Activated T-cell treated with anti-CD3 and anti-CD28 coated beads for 4 hours (primary cell): ENCODE measurements at regions not wholly inside any gene's neighbourhood (a gene's known extent, or its start where the extent isn't known, plus 50 kb on each side); places are given as distances from the start of the nearest gene placed in this dataset.
"Not testable (repeated sequence)": the region's sequence is repeated elsewhere in the genome, so short reads cannot be mapped to it uniquely, and the experiment has no call there.

Source experiments
- DNase-seq: peaks from one replicate; pipeline ENCODE4 v3.0.0-alpha.2; 2020

DNA sequence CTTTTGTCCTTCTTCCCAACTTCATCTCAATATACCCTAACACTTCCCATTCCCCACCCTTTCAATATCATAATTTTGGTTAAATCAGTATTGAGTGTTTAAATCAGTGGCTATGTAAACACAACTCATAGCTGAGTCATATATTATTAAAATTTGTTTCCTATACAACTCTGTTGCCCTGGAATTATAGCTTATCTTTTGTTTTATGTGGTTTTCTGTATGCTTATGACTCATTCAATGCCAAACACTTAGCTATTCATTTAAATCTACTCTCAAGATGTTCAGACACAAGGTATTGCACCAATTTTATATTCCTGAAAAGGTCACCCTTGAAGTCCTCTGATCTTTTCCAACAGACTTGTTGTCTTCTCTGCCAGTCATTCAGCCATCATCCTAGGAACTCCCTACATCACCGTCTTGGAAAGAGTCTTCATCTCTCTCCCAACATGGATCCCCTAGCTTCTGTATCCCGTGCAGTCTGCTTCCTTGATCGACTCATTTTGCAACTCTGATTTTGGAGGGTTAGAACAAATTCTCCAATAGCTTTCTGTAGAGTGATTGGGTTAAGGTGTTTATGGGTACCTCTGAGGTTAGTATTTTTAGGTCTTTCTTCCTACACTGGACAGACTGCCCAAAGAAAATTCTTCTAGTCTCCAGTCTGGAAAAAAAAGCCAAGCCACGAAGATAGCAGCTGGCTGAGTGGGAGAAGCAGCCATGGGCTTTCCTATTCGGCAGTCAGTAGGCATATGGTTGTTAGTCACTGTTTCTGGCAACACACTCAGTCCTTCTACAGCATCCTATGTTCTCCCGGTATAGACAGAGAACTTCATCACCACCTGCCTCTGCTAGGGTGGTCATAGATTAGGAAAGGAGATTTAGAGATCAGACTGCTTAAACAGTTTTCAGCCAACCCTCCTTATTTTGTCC is 102.1 kb downstream of the CRPPA start:
- DNase-seq: no peak

DNA sequence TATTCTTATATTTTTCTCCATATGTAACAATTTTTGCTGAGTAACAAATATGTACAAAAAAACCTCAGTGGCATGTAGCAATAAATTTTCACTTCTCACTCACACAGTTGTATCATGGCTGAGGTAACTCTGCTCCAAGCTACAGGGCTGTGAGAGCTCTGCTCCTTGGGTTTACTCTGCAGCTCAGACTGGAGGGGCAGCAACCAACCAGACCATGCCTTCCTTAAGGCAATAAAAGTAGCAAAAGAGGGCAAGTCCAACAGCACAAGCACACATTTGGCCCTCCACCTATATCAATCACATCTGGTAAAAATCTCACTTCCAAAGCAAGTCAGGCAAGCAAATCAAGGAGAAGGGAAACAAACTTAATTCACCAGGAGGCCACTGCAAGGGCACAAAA is 102.9 kb downstream of the CRPPA start:
- DNase-seq: no peak

DNA sequence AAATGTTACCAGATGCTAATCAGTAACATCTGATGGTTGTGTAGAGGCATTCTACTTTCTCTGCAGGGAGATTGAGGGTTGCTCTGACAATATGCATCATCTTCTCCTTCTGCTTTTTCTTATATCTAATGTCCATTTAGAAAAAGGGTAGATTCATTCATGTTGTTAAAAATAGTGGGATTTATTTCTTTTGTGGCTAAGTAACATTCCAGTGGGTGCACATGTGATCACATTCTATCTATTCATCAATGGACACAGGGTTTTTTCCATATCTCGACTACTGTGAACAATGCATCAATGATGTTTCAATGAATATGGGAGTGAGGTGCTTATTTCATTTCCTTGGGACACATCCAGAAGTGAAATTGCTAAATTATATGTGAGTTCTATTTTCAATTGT is 103.9 kb downstream of the CRPPA start:
- DNase-seq: no peak

DNA sequence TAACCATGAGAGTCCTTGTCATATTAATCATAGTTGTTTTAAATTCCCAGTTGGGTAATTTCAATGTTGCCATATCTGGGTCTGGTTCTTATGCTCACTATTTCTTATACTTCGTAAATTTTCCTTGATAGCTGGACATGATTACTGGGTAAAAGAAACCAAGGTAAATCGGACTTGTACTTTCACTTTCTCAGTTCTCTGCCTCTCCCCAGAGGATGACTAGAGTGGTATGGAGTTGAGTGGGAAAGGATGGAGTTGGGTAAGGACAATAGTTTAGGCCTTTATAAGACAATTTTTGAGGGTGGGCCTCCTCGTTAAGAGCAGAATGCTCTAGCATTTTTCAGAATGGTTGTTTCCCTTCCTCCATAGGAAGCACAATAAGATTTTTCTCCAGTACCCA is 106.1 kb downstream of the CRPPA start:
- DNase-seq: no peak

DNA sequence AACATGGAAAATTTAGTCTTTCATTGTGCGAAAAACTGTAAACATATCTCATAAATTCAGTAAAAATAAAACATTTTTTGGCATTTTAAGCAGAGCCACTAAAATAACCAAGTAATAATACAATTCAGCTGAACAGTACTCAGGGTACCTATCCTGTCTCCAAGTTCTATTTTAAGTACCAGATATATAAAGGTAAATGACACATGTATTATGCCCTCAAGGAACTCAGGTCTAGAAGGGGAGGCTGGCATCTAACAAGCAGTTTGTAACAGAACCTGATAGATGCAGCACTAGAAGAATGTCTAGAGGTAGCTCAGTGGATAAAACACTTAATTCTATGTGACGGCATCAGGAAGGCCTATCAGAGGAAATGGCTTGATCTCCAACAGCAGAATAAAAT is 112.2 kb downstream of the CRPPA start:
- DNase-seq: no peak

DNA sequence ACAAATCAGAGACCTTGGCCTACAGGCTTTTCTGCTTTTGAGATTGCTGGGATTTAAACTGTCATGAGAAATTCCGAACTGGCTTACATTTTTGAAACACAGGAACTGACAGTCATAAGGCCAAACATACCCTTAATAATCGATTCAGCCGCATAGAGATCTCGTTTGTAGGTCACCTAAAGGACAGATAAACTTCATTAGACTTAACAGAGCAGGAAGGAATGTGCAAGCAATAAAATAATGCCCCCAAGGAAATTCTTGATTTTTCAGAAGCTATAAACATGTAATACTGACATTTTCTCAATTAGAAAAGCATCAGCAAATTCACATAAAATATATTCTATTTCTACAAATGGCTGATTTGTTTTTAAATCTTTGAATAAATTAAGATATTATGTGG is 120.0 kb downstream of the CRPPA start:
- DNase-seq: no peak

DNA sequence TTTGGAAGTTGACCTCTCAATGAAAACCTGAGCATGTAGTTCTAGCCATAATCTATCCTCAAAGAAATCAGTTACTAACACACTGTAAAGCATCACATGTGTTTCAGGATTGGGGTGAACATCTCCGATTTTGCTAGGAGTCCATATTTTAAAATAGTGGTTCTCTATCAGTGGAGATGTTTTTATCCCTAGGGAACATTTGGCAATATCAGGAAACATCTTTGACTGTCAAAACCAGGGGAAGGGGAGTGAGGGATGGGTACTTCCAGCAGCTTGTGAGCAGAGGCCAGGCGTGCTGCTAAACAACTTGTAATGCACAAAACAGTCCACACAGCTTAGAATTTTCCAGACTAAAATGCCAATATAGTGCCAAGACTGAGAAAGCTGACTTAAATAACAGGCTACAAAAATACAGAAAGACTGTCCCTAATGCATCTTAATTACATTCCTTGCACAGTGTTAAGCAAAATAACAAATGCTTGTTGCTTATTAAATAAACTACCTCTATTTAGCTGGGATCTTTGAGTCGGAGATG is 120.9 kb downstream of the CRPPA start:
- no peak for DNase-seq

DNA sequence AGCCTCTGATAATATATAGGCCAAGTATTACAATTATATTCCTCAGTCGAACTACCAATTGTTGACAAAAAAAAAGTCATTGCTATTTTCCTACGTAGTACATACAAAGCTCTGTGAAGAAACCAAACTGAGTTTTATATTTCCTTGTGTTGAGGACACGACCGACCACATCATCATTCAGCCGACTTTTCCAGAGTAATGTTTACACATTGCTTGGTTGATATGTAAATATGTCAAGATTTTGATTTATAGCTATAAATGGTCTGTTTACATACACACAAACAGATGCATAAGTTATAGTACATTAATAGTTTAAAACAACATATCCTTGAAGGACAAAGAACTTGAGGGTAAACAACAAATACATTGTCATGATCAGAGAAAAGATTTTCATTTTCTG is 121.5 kb downstream of the CRPPA start:
- DNase-seq: no peak

DNA sequence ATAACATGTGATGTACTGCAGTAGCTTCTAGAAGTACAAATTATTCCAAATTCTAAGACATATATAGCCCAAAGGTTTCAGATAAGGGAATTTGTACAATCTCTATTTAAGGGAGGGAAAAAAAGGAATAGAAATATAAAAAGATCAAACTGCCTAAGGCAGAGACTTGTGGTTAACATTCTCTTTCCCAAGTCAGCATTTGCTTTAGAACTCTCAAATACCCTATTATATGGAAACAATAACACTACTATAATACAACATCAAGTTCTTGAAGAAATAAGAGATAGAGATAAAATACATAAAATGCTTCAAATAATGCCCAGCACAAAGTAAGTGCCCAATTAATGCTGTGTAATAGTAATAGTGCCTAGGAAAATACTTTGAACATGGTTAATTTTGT is 123.1 kb downstream of the CRPPA start:
- no peak for DNase-seq

DNA sequence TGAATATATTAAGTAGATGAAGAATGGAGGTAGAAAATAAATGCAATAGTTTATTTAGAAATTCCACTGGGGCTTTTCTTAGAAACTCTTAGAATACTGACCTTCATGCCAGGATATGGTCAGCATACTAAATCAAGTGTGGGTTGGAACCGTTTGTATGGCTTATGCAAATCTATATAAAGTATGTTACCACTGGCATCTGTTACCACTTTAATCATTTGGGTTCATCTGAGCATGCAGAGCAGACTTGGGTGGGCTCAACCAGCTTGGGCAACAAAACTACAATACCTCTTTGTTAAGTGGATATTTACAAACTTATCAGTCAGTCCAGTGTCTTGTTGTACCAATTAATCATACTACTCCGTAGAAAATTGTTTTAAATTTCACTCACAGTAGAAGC is 125.8 kb downstream of the CRPPA start:
- DNase-seq: no peak

DNA sequence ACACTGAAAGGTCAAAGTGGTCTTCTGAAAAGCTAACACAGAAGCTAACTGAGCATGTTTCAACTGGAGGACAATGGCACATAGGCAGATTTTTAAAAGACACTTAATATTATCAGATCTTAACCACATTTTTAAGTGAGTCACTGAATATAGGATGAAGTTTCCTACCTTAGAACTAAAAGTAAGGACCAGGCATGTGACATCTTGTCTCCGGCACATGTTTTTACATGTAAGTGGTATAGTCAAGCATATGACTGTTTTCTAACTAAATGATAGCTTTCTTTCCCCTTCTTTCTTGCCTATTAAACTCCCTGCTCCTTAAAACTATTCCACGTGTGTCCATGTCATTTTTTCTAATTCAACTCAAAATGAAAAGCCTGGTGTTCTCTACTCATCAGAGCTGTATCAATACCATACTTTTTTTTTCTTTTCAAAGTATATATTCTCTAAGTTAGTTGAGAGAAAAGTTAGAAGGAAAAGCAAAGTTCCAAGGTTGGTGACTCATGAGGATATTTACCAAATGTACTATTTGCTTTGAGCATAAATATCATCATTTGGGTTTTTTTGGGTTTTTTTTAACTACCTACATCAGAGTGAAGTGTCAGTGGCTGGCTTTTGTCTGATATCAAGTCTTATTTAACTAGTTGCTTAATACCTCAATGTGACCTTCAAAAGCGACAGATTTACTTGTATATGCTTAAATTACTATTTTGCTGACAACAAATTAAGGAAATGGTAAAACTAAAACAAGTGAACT is 127.5 kb downstream of the CRPPA start:
- no peak for DNase-seq

DNA sequence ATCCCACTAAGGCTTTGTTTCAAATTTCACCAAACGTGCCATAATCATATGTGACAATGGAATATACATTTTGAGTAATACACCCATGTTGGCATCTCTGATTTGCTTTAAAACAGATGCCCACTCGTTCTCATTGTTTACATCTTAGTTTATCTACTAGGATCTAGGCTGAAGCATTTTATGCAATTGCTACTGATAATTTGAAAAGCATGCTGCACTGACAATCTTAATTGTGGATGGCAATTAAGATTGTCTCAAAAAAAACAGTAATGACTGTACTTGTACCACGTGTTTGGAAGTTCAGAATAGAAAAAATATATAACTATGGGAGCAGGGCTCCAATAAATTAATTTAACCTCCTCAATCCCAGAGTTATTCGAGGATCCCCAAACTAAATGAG is 136.8 kb downstream of the CRPPA start:
- no peak for DNase-seq

DNA sequence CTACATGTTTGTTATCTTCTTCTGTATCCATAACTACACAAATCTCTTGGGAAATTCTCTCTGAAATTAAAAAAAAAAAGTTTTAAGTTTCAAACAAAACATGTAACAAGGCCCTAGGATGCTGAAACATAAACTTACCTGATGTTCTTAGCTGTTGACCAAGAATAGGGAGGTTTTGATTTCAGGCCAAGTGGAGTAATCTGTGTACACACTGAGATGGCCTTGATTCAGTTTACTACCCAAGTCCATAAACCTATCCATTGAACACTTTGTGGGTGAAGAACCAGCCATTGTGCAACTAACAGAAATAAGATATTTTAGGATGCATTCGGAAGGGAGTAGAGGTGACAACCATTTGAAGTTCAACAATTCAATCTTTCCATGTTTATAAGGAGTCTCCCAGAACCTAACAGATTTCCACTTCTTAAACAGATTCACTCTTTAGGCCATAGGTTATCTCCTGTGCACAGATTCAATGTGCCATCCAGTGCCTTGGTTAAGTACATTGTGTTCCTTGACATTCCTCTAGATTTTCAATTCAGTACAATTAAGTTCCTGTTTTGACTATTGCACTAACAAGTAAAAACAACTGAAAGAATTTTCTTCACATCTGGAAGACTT is 143.1 kb downstream of the CRPPA start:
- DNase-seq: no peak

DNA sequence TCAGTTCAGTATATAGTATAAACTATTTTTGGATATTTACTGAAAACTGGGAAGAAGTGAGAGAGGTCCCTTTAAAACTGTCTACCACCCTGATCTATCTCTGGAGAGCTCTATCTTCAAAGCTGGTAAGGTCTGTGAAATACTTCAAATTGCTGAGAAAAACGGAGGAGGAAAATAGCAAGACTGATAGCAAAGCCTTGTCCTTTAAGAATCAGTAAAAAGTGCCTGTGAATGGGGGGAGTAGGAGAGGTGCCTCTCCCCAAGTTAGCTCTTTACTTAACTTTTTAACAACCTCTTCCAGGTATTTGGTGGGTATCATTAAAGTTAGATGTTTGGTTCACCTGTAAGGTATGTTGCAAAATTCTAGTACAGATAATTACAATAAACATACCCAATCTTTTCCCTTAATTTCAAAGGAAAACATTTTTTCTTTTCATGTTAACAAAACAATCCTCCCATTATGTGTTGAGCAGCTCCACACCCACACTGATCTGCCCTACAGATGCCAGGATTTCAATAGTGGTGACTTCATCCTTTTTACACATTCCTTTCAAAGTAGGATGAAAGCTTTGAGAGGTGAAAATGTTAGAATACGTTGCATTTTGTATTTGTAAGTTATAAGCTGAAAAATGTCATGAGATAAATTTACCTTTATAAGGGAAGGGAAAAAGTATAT is 149.2 kb downstream of the CRPPA start:
- no peak for DNase-seq

DNA sequence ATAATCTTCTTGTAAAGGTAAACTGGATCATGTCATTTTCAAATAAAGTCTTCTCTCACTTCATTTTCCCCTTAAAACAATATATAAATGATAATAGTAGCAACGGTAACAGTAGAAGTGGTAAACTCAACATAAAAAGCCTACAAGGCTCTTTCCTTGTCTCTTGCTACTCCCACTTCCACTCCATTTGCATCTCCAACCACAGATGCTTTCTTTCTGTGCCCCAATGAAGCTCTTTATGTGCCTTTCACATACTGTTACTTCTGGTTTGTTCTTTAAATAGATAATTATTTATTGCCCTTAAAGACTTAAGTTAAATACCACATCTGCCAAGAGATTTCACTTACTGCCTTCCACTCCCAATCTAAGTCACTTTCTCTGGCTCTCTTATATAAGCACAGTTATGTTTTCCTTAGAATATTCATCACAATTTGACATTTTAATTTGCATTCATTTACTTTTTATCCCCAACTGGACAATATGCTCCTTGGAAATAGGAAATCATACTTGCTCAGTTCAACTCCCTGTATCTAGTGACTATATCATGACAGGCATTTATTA is 149.9 kb downstream of the CRPPA start:
- DNase-seq: no peak

DNA sequence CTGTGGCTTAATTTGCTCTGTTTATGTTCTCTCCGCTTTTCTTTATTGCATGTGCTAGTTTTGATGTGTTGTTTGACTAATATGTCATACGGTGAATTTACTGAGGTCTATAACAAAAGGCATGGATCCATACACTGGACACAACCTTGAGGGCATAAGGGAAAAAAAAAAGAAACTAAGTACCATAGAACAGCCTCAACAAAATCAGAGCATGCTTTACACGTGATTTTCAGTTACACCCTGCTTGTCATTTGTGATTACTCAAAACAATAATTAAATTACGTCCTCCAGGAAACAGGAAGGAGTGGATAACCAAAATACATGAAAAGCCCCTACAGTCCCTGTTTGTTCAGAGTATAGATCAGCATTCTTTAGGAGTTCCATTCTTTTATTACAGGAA is 150.5 kb downstream of the CRPPA start:
- no peak for DNase-seq

DNA sequence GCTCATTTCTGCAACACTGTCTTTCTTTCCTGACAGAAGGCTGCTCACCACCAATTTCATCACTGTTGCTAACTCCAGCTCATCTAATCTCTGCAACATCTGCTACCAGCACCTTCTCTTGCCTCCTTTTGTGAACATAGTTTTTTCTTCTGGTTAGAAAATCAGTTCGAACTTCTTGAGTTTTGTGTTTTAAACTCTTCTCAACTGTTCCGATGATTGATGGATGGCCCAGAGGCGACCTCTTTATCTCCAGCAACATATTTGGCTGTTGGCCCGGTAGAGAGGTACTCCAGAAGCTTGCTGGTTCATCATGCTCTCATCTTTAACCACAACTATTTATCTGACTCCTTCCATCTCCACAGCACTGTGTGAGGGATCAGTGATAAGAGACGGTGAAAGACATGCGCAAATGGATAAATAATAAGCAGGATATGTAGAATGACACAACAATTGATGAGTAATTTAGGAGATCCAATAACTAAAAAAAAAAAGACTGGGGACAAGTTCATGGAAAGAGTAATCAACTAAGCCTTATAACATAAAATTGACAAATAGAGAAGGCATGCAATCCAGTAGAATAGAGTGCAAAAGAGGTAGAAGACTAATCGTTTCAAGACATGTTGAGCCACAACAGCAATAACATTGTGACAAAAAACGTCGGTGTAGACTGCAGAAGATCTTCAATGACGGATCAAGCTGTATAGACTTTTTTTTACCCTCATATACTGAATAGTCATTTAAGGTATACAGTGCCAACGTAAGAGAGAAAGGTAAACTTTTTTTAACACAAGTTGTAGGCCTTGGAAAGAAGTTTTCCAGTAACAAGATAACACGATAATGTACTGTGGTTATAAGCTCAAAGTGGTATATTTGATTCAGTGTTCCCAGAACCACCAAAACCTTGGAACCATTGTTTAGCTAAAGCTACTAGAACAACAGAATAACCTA is 152.2 kb downstream of the CRPPA start:
- DNase-seq: no peak

DNA sequence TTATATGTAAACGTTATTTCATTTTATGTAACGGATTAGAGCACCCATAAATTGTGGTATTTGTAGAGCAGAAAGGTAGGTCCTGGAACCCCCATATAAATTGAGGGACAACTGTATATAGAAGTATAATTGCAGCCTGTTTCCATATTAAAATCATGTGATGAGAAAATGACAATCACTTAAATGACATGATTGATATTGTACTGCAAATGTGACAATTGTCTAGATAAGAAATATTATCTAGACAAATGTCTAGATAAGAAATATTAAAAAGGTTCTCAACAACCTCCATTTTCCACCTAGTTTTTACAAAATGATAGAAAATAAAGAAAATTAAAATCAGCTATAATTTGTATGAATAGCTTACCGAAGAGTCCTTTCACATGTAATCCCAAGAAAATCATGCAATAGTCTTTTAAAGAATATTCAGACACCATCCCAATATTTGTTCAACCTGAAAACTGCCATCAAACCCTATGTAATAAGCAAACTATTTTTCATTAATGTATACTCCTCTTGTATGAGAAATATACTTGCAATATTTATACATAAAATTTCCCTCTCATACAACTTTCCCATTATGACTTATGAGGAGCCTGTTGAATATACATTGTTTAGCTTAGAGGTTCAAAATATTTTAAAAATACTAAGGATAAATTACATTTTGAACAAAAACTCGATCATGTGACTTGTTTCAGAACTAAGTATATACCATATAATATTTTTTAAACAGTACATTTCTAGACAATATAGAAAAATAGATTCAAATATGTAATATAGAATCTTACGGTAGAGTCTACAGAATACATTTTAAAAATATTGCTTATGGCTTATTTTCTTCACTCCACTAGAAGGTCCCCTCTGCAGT is 153.2 kb downstream of the CRPPA start:
- DNase-seq: no peak

DNA sequence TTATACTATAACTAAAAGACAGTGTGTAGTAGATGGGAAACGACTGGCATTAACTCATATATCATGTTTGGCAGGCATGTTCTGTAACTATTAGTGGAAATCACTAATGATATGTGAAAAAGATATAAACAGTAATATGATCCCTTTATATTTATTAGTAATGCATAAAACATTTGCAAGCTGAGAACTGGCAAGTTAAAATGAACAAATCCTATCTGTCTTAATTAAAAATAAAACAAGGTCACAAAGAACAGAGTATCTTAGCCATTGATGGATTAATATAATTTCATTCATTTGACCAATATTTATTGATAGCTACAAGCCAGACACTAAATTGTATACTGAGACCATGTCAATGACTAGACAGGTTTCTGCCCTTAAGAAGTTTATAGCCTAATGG is 154.5 kb downstream of the CRPPA start:
- DNase-seq: no peak

DNA sequence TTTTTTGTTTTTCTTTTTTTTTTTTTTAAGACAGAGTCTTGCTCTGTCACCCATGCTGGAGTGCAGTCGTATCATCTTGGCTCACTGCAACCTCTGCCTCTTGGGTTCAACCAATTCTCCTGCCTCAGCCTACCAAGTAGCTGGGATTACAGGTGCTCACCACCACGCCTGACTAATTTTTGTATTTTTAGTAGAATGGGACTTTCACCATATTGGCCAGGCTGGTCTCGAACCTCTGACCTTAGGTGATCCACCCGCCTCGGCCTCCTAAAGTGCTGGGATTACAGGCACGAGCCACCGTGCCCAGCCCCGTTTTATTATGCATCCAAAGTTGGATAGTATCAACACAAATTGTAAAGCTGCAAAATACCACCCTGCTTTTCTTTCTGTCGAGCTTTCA is 154.9 kb downstream of the CRPPA start:
- not testable (repeated sequence) for DNase-seq
